ENCODE measurements at regions not wholly inside any gene's neighbourhood (a gene's known extent, or its start where the extent isn't known, plus 50 kb on each side); places are given as distances from the start of the nearest gene placed in this dataset.

DNA sequence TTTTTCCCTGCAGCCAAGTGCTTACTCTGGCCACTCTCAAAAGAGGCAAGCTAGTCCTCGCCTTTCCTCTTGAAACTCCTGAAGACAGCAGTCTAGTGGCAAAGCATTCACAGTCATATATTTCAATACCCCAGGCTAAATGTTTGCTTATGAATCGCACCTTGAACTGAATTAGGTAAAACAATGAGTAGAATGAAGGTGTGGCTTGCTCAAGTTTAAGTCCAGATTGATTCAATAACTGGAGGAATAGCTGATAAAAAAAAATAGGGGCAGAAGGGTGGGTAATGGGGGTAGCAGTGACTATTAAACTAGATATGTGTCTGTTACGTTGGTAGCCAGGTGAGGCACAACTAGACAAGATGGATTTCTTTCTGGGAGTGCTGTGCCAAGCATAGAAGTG is 88.2 kb upstream of the EPB41L3 start:
- no peak for DNase-seq

DNA sequence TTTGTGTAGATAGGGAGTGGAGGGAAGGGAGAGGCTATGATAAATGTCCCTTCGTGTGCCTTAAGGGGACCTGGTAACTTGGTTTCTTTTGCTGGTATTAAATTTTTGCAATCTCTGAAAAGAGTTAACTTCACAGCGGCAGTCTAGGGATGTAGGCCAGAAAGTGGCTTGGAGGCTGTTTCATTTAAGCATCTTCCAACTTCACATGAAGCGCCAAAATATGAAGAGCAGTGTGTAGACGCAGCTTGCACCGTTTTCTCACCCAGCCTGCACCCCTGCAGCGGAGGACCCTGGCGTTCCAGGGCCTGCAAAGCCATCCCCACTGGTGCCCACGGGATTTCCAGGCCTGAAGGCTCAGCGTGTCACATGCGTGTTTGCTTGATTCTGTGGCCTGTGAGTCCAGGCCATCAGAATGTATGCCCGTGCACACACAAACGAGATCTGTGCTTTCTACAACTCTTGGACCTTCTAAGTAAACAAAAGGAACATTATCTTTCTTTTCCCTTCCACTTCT is 87.2 kb upstream of the EPB41L3 start:
- DNase-seq, result no peak

DNA sequence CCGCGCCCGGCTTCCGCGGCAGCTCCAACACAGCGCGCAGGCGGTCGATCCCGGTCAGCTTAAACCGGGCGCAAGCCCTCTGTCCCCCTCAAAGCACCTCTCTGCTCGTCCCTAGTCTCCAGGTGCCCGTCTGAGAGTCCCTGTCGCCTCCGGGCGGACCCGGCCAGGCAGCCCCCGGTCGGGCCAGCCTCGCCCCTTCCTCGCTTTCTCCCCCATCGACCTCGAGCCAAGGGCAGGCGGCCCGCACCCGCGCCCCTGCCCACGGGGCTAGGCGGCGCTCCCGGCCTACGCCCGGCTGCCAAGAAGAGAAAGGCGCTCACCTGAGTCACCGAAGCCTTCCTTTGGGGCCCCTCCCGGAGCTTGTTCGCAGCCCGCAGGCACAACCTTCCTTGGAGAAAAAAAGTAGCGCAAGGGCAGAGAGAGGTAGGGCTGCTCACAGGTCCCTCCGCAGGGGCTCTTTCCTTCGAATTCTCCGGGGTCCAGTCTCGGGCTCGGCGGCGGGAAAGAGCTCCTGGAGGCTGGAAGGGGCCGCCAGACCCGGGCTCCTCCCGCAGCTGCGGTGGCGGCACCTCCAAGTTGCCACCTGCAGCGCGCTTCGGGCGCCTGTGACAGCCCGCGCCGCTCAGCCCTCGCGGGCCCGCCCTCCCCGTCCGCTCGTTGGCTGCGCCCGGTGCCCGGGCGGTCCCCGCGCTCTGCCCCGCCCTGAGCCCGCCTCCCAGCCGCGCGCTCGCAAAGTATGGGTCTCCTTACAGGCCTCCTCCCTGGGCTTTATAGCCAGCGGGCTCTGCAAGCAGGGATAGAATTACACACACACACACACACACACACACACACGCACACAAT is 86.5 kb upstream of the EPB41L3 start:
- peak; percentile 72 for DNase-seq

DNA sequence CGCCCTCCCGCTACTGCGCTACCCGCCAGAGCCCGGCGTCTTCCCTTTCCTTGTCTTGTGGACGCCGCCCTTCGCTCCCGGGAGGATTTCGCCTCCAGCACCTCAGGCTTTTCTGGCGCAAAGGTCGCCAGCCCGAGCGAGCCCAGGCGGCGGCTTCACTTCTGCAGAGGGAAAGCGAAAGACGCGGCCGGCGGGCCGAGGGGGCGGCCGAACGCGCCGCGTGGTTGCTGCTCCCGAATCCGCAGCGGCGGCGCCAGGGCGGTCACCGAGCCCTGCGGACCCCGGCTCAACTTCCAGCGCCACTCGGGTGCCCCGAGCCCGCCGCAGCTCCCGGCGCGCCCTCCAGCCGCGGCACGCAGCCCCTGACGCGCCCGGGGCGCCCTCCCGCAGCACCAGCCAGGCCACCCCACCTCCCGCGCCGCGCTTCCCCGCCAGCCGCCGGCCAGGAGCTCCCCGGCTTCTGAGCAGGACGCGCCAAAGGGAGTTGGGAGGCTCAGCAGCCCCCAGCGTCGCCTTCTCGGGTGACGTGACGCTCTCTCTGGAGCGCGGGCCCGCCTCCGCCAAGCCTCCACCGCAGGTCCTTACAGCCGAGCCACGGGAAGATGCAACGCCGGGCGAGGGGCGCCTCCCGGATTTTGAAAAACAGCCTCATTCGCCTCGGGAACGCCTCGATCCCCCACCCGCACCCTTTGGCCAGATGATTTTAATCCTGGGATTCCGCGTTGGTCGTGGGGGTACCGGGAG is 84.9 kb upstream of the EPB41L3 start:
- DNase-seq, result no peak

DNA sequence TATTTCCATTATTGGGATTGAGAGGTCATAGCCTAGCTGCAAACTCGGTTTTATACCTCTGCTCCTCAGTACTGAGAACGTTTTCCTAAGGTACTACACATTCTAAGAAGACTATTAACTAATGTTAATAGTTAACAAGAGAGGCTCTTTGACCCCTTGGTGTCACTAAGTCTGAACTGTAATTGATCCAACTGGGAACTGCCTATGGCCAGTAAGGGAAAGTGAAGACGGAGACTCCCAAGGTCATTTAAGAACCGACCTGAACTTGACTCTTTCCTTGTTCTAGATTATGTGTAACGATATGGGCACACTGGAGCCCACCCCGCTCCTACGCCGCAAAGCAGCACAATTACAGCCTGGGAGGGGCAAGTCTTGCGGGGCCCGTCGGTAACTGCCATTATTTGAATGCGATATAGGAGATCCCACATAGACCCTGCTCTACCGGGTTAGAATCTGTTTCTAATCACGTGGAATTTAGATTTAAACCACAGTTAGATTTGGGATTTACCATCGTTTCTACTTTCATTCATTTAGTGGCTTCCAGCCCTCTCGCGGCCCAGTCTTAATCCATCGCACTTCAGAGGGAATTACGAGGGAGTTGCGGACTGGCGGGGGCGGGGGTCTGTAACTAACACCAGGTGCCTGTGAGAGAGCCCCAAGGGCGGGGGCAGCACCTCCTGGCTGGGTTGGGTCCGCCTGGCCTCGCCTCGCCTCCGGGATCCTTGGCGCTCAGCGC is 84.1 kb upstream of the EPB41L3 start:
- no peak for DNase-seq

DNA sequence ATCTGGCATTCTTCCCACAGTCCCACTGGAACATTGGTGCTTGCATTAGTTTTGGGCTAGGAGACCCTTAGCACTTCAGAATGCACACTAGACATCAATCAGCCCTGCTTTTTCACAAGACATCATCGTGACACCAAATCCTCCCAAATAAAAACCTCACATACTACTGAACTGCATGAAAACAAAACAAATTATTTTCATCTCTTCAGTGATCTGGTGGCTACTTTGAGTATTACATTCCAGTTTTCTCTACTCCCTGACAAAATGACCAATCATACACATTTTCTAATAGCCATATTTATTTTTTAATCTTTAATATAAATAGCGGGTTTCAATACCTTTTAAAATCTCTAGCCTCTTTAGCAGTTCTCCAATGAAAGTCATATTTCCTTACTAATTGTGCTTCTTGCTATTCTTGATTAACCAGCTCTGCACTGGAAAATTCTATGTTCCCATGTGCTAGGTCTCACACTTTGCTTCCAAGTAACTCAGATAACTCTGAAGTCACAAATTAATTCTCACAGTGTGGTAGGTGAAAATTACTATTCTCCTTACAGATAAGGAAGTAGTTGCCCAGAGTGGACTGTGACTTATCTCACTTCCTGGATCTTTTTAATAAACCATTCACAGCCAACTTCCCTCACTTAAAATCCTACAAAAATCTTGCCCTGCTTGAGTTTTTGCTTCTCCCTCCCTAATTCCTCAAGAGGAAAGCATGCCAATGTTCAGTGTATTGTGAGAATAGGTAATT is 82.5 kb upstream of the EPB41L3 start:
- no peak for DNase-seq

DNA sequence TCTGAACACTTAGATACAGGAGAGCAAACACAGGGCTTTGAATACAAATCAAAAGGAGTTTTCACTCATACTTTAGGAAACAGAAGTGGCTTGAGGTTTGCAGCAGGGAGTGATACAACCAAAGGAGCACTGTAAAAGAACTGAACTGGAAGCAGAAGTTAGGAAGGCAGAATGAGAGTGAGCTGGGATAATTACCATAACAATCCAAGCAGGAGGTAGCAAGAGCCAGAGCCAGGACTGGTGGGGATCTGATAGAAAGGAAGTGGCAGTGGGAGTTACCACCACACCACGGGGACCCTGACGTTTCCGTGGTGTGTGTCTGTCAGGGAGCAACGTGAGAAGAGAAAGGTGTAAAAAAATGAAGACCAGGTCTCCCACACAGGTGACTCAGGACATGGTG is 81.3 kb upstream of the EPB41L3 start:
- DNase-seq, result no peak

DNA sequence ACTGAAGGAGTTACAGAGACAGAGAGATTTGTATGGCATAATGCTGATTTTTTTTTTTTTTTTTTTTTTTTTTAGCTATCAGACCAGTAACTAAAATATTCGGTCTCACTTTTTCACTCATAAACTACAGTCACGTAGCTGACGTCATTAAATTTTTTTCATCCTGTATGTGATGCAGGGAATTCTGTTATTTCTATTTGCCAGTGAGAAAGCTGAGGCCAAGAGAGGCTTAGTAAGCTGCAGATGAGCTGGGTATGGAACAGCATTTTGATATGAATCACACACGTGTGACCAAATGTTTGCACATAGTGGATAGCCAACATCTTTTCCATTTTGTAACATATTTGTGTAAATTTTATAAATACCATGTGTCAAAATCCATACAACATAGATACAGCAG is 79.1 kb upstream of the EPB41L3 start:
- no peak for DNase-seq

DNA sequence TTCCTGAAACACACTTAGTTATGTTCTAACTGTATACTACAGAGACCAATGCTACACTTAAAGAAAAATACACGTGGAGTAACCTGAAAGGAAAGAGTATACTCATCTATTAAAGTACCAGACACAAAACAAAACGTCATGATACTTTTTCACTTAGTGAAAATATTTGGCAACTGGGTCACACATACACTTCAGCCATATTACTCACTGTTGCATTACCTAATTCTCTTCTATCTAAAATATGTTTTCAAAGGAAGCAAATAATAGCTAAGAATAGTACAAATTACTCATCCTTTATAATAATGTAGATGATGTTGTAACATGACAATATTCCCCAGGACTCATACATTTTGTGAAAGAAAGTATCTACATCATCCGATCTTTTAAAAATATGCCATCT is 76.5 kb upstream of the EPB41L3 start:
- DNase-seq, result no peak

DNA sequence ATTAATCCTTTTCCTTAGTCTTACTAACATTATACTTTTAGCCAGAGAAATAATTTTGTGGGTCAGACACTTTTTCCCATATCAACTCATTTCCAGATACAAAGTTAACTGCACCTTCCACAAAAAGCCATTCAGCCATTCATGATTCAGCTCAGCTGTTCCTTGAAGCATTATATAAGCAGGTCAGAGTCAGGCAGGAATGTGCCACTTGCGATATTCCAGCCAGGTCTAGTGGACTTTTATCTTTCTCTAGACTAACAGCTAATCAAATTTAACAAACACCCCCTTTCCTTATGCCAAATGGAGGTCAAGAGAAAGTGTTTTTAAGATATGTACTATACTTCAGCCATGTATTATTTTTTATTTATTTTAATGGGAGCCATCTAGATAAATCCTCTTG is 75.6 kb upstream of the EPB41L3 start:
- no peak for DNase-seq

DNA sequence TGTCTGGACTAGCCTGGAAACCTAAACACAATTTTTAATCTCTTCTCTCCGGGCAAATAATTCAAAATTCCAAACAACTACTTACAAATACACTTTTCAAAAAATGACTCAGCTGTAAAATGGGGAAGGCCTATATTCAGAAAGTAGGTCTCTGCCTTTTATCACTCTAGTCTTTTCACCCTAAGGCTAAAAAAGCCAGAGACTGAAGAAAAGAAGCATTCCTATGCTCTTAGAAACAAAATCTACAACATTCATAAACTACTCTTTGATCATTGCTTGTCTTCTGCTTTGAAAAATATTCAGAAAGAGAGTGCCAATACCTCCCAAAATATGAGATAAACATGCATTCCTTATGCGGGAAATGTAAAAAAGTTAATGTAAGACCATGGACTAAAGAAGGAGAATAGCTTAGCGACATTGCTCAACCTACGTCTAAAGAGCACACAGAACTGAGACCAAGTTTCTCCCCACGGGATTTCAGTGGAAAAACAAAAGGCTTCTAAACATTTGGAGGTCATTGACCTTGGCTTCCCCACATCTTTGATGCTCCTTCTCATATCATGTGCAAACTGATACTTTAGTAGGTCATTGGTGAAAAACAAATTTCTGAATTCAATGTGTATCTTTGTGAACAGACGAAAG is 74.4 kb upstream of the EPB41L3 start:
- no peak for DNase-seq

DNA sequence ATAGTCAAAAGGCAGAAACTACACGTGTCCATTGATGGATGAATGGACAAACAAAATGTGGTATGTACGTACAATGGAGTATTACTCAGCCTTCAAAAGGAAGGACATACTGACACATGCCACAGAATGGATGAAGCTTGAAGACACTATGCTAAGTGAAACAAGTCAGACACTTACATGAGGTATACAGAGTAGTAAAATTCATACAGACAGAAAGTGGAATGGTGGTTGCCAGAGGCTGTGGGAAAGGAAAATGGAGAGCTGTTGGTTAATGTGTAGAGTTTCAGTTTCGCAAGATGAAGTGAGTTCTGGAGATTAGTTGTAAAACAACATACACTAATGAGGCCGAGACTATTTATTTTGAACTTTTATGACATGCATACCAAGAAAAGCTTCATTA is 67.4 kb upstream of the EPB41L3 start:
- no peak for DNase-seq

DNA sequence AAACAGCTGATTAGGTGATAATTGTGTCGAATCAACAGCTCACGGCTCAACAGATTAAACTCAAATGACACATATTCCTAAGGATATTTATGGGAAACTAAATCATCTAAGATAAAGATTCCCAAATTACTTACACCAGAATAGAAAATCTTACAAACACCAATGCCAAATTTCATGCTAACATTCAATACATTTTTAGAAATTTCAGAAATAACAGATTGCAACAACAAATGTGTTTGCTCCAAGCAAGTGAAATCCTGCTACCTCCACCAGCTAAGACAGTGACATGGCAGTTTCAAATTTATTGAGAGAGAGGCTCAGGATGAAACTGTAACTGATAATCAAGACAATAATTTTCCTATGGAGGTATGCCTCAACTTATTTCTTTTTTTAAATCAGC is 65.0 kb upstream of the EPB41L3 start:
- no peak for DNase-seq

DNA sequence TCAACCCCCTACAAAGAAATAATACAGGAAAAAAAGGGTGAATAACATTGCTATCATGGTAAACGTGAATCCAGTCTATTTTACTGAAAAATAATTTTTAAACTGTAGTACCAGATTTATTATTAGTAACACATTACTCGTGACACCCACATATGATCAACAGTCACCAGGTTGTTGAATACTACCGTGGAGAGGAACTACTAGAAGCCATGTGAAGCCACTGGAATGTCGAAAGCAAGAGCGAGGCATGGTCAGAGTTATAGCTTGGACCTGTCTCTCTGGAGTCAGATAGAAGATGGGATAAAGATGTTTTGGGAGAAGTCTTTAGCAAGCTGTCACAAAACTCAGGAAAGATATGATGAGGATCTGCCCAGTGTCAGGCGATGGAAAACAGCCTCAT is 63.2 kb upstream of the EPB41L3 start:
- no peak for DNase-seq

DNA sequence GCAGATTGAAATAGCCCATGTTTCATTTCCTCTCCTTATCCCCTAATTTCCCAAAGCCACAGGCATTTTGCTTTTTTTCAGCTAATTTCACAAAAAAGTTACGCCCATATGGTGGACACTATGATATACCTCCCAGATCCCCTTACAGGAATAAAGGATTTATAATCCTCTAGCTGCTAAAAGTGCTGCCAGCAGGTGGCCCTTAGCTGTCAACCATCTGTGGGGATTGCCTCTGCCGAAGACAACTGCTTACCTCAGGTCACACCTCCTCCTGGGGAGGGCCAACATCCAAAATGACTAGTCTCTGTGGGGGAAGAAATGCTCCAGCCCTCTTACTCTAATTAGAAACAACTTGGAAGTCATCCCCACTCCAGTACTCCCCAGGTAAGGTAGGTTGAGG is 61.0 kb upstream of the EPB41L3 start:
- no peak for DNase-seq

DNA sequence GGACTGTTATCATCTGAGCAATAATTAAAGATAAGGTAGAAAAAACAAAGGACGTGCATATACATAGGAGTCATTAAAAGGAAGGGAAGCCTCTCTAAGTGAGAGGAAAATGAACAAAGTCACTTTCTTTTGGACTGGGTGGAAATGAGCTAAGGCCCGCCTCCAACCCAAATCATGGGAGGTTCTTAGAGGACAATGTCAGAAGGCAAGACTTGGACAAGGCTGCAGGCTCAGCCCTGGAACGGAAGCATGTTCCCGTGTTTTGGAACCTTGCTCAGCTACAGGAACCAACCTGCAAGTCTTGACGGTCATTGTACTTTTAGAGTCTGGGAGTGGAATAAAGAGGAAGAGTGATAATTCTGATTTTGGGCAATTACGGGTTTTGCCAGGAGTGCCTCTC is 59.4 kb upstream of the EPB41L3 start:
- DNase-seq, result no peak

DNA sequence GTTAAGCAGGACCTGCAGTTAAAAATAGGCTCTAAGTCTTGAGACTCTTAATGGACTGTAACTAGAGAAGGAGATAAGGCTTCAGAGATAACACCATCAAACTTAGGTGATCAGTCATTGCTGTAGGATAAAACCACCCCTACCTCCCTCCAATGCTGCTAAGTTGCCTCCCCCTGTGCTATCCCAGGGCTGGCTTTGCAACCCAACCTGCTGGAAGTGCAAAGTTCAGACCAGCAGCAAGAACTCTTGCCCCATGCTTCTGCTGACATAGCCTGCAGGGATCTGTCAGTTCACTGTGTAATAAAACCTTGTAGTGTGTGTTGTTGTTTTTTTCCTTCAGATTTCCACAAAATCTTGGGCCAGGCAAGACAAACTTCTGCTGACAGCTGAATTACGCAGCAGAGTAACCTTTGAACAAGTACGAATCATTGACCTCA is 57.4 kb upstream of the EPB41L3 start:
- DNase-seq, result no peak

DNA sequence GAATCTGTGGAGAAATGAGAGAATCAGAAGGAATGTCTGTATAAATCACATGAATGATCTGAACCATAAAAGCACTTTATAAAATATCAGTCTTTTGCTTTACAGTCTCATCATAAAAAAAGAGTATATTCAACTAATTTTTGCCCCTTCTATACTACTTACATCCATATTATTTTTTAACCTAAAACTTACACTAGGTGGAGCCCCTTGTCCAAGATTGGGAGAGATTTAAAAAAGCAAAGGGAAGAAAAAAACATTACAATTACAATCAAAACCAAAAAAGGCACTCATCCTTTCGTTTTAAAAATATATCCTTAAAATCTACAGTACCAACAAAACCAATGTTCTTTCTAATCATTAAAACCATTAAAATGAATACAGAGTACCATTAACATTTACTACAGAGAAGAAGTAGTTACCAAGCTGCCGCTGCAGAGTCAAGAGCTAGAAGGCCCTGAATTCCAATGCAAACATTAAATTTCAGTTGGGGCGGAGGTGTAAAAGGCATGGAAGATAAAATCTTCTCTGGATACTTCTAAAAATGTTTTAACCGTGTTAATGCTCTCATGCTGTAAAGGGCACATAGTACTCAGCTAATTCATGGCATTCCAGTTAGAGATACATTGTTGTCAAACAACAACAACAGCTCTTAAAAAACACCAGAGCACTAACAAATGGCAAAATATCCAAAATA is 56.7 kb upstream of the EPB41L3 start:
- no peak for DNase-seq

DNA sequence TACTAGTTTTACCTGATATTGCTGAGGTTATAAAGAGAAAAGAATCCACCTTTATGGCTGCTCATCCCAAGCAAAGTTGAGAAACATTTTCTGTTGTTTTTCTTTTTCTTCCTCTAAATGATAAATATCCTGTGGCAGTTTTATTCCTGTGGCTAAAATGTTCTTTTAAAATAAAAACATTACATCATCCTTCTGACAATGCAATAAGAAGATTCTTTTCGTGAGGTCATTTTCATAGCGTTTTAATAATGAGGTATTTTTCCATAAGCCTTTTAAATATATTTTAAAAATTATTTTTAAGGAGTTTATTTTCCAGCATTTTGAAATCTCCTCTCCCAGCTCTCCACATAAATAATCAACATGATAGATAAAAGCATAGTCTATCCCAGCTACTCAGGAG is 52.8 kb upstream of the EPB41L3 start:
- DNase-seq, result no peak

Measured in NCI-H1105 (cell line).